ENCODE measurements at regions not wholly inside any gene's neighbourhood (a gene's known extent, or its start where the extent isn't known, plus 50 kb on each side); places are given as distances from the start of the nearest gene placed in this dataset.

- Histone ChIP-seq H4K20me1 (ENCODE audit: insufficient read depth, low read length) (no peaks in the 10 kb centered on the region), H3K9ac (ENCODE audit: insufficient read depth, low read length, poor library complexity, severe bottlenecking) (no peak overlapping the region), H3K4me3 (replicated peaks in 1 of 3; ENCODE audit: low read depth in 2 of 3, low read length in 3 of 3) (no peak overlapping the region), H3K4me1 (ENCODE audit: control insufficient read depth in 1 of 2, insufficient read depth in 2 of 2, low read length in 2 of 2) (no peaks in the 10 kb centered on the region), H2AFZ (ENCODE audit: insufficient read depth, low read depth, low read length, poor library complexity, severe bottlenecking) (no peak overlapping the region), H3K4me2 (replicated peaks; ENCODE audit: extremely low read depth, low read length, poor library complexity, severe bottlenecking) (no peak overlapping the region), H3K27ac (ENCODE audit: low read depth in 1 of 2, low read length in 2 of 2) (no peak overlapping the region), H3K36me3 (replicated peaks in 1 of 2; ENCODE audit: control insufficient read depth in 1 of 2, insufficient read depth in 2 of 2, low read length in 2 of 2) (no peaks in the 10 kb centered on the region), H3K27me3 (ENCODE audit: control insufficient read depth in 2 of 2, insufficient read depth in 2 of 2, low read length in 2 of 2) (no peaks in the 10 kb centered on the region), H3K79me2 (ENCODE audit: insufficient read depth, low read length) (no peaks in the 10 kb centered on the region), H3K9me3 (replicated peaks in 1 of 2; ENCODE audit: control insufficient read depth in 1 of 2, insufficient read depth in 1 of 2, low read length in 2 of 2) (peaks cover 0 to 4% of the 10 kb centered on the region in 2 donors)
- Mint-ChIP-seq H3K9me3 (peaks cover 0 to 14% (median 2%) of the 10 kb centered on the region in 7 donors), H3K4me3 (no peak overlapping the region), H3K27ac (no peak overlapping the region), H3K27me3 (ENCODE audit: low read depth in 3 of 3) (no peaks in the 10 kb centered on the region), H3K4me1 (no peaks in the 10 kb centered on the region), H3K36me3 (no peaks in the 10 kb centered on the region)
- intact Hi-C loops (cut with micrococcal nuclease): no loop called here
- TF ChIP-seq CTCF (IDR thresholded peaks at IDR 0.05): no peak
- no CpG with 5 or more reads among the region's 1 CpG for WGBS (ENCODE audit: insufficient coverage)
- DNase-seq: no peak
Observed at GRCh38 chr10:81219758-81220157, 655.2 kb upstream of the NRG3 start.

GRCh38 chr10:81248886-81249285 lies 626.1 kb upstream of the NRG3 start:
- no peak overlapping the region for H3K27ac Mint-ChIP-seq
- WGBS (ENCODE audit: insufficient coverage): no CpG with 5 or more reads among the region's 3 CpGs
- H3K4me3 Mint-ChIP-seq: no peak overlapping the region
- Histone ChIP-seq H3K9ac (ENCODE audit: insufficient read depth, low read length, poor library complexity, severe bottlenecking) (no peak overlapping the region), H3K36me3 (replicated peaks in 1 of 2; ENCODE audit: control insufficient read depth in 1 of 2, insufficient read depth in 2 of 2, low read length in 2 of 2) (no peaks in the 10 kb centered on the region), H2AFZ (ENCODE audit: insufficient read depth, low read depth, low read length, poor library complexity, severe bottlenecking) (no peak overlapping the region), H3K4me2 (replicated peaks; ENCODE audit: extremely low read depth, low read length, poor library complexity, severe bottlenecking) (no peak overlapping the region), H3K79me2 (ENCODE audit: insufficient read depth, low read length) (no peaks in the 10 kb centered on the region), H3K27ac (ENCODE audit: low read depth in 1 of 2, low read length in 2 of 2) (no peak overlapping the region), H3K27me3 (ENCODE audit: control insufficient read depth in 2 of 2, insufficient read depth in 2 of 2, low read length in 2 of 2) (no peaks in the 10 kb centered on the region), H4K20me1 (ENCODE audit: insufficient read depth, low read length) (no peaks in the 10 kb centered on the region), H3K9me3 (replicated peaks in 1 of 2; ENCODE audit: control insufficient read depth in 1 of 2, insufficient read depth in 1 of 2, low read length in 2 of 2) (no peaks in the 10 kb centered on the region), H3K4me3 (replicated peaks in 1 of 3; ENCODE audit: low read depth in 2 of 3, low read length in 3 of 3) (no peak overlapping the region), H3K4me1 (ENCODE audit: control insufficient read depth in 1 of 2, insufficient read depth in 2 of 2, low read length in 2 of 2) (no peaks in the 10 kb centered on the region)
- intact Hi-C loops (cut with micrococcal nuclease): no loop called here
- peaks cover 0 to 1% (median 0%) of the 10 kb centered on the region in 3 donors for H3K27me3 Mint-ChIP-seq (ENCODE audit: low read depth in 3 of 3)
- no peaks in the 10 kb centered on the region for H3K4me1 Mint-ChIP-seq
- DNase-seq: no peak
- H3K36me3 Mint-ChIP-seq: no peaks in the 10 kb centered on the region
- H3K9me3 Mint-ChIP-seq: peaks cover 0 to 5% (median 0%) of the 10 kb centered on the region in 7 donors
- no peak for TF ChIP-seq CTCF (IDR thresholded peaks at IDR 0.05)
